GM21390 (cell line): ENCODE measurements at regions not wholly inside any gene's neighbourhood (a gene's known extent, or its start where the extent isn't known, plus 50 kb on each side); places are given as distances from the start of the nearest gene placed in this dataset.

Experiments used
- ATAC-seq: cut with Tn5 transposase; IDR thresholded peaks from one replicate; pipeline ENCODE4 v1.9.1; 2021; ENCODE audit not compliant: unreplicated experiment

DNA sequence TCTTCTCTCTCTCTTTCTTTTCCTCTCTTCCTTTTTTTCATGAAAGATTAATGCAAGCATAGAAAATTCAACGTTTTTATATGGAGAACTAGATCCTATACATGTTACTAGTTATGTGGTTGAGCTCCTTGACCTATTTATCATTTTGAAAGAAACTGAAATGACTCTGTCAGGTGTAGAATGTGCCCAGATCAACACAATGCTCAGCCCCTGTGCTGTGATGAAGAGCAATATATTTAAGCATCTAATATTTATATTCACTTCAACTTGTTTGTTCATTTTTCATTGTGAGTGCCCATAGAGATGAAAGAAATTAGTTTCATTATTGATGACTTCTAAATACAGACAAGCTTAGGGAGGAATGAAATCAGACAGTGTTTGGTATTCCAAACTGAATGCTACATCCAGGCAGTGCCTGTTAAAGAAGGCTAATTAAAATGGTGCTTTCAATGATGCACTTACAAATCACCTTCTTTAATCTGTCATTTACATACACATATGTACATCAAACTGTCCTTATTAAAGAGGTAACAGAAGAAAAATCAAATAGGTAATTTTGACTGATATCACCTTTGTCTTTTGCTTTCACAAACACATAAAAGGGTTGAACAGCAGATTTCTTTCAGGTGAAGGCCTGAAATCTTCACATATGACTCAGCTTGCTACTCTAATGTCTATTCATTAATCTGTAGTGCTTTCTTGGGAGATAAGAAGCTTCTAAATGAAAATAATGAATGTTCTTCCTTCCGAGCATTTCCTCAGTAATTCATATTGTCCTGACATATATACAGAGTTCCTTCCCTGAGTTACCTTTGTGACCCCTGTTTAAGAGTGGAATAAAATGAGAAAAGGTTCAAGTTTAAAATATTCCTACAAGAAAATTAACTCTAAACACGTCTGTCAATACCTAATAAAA, 915.9 kb downstream of the PDHA2 start:
- ATAC-seq: no peak

DNA sequence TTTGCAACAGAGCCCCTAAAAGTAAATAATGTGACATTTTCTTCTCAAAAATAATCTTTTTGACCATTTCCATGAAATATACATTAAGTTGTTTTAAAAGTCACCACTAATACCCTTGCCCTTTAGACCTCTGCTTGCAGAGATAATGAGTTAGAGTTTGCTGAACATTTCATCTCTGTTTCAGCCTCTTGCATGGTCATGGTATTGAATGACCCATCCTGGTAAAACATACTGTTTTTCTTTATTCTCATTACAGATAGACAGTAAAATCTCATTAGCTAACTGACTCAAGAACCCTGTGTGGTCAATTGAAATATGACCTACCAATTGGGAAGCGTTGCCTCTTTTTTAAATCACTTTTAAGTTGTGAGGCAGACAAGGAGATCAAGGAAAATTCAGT, 916.7 kb downstream of the PDHA2 start:
- ATAC-seq: no peak

DNA sequence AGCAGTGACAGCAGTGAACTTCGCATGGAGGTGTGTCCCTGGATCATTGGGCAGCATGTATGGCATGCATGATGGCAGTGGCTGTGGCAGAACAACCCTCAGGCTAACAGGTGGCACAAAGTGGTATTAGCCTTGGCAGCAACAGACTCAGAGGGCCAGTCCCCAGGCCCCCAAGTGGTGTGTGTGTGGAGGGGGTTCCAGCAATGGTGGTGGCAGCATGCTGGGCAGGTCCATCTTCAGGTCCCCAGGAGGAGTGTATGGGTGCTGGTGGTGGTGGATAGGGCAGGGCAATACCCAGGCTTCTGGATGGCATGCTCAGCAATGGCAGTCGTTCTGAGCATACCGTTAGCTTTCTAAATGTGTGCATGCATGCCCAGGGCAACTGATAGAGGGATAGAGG, 923.7 kb downstream of the PDHA2 start:
- ATAC-seq: no peak

DNA sequence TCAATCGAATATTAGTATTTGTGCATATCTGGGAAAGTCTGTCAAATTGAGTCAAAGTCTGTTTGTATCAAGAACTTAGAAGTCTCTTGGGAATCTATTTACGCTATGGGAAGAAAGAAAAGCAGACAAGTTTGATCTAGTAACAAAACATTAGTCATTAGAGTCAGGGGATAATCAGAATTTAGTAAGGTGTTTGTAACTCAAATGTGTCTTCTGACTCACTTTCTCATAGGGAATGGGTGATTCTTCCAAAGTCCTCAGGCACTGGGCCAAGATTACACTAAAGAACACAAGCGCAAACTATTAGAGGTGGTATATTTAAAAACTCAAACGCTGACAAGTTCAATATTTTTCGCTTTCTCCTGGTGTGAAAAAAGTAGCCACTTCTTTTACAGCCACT, 926.5 kb downstream of the PDHA2 start:
- no peak for ATAC-seq

DNA sequence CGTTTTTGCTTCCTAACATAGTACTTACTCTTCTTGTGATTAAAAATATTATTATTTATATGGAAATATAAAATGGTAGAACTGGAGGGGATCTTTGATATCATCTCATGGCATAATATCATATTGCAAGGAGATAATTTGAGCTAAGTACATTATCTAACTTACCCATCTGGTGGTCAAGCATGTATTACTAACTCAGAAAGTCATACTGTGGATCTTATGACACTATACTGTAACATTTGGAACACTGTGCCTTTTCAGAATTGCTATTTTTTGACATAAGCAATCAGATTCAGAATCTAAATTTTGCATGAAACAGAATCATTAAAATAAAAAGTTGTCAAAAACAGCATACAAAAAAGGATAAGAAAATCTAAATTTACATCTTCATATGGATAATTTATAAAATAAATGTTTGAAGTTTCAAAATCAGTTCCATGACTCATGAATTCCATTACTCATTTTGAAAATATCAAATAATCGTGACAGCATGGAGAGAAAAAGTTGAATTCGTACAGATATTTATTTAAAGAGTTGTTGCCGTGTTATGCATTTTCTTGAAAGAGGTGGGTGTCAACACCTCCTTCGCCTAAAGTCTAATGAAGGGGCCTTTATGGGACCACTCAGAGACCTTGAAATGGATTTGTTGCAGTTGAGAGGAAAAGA, 928.1 kb downstream of the PDHA2 start:
- no peak for ATAC-seq

DNA sequence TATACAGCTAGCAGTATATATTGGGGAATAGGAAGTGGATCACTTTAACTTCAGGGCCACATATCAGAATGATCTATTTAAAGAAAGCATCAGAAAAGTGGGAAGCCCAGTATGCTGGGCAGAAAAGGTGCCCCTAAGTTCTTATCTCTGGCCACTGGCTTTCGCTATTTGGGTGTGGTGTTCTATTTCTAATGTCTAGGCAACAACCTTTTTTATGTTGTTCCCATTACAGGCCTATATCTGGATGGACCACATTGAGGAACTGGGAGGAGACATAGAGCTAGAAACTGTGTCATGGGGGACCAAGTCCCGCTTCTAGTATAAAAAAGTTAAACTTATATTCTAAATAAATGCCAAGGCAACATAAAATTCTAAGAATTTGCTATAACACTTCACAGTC, 935.6 kb downstream of the PDHA2 start:
- ATAC-seq: no peak

DNA sequence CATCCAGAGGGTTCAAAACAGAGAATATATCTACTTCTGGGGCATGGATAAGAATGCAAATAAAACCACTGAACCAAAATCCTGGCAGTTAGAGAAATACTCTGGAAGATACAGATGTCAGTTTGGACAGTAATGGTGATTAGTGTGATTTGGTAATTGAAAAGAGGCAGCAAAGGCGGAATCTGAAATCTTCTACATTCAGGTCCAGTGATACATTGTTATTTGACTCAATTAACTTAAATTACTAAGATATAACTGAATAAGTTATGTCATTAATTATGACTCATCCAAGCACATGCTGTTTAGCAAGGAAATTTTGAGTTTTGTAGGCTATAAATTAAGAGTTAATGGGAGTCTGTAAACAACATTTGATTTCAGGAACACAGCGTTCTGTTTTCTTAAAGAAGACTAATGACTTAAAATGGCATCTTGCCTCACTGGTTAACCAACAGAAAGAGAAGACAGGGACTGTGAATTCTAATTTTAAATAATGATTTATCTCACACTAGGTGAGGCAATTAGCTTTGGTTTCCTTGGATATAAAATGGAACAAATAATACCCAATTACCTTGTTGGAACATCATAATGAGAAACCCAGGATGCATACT, 937.1 kb downstream of the PDHA2 start:
- no peak for ATAC-seq

DNA sequence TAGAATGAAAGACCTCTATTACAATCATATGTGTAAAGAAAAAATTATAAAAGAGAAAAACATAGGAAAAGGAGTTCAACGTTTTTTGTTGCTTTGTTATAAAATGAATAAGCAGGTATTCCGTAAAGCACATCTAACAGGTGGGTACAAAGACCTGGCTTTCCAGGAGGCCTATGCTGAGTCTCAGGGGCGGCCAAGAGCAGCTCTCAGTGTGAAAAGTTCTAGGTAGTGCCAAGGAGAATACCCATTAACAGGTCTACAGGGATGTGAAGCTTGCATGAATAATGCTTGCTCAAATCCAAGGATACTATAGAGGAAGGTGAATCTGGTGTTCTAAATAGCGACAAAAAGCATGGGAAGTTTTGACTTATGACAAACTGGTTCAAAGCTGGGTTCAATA, 944.4 kb downstream of the PDHA2 start:
- ATAC-seq: no peak

DNA sequence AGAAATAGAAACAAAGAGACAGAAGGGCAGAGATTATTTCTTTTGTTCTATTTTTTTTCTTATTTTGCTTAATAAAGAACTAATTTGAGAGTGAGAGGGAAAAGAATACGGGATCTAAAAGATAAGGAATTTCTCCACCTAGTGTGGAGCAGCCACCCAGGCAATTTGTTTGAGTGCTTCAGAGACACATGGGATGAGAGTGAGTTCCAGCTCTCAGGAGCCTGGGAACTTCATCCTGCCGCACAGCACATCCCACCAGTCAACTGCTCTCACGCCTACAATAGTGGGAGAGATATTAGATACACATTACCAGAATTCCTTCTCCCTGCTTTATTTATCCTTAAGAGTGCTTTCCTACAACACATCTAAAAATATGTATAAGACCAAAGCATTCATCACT, 946.4 kb downstream of the PDHA2 start:
- no peak for ATAC-seq

DNA sequence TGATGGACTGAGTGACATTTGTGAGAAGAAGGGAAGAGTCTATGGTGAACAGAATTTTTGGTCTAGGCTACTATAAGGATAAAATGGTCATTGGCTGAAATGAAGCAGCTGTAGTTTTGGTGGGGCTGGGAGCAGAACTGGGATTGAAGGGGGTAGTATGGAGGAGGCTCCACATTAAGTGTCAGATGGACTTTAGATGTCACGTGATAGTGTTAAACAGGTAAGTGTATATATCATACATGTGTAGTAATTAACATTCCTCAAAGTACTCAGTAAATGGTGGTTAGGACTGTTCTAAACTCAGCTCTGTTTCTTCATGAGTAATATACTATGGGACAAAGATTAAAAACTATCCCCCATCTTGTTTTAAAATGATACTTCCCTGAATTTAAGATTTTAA, 947.9 kb downstream of the PDHA2 start:
- no peak for ATAC-seq

DNA sequence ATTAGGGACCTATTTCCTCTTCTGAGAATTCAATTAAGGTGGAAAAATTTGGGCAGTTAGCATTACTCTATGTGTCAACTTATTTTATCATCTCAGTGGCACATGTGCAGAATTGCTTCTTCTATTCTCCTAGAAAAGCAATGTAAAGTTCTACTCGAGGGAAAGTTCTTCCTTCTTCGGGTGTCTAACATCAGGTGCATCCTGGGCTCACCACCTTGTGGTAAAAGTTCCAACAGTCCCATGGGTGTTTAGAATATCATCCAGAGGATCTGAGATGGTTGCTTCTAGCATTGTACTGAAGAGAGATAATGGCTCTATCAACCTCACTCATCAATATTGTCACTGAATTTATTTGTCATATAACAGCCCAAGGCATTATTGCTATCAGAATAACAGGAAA, 969.7 kb downstream of the PDHA2 start:
- no peak for ATAC-seq

DNA sequence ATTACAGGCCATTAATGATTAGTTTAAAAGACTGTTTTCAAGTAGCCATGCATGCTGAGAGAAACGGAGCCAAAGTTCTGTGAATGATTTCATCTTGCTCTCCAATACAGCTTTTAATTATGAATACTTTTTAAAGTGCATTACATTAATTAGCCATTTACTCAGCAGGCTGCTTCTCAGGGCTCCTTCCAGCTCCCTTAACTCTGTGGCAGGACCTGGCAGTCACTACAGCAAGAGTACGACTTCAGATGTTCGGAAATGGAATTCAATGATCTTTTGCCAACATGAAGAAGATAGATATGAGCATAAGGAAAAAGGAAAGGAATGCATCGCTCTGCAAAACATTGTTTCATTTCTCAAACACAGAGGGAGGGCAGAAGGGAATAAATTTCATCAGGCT, 987.2 kb downstream of the PDHA2 start:
- ATAC-seq: no peak

DNA sequence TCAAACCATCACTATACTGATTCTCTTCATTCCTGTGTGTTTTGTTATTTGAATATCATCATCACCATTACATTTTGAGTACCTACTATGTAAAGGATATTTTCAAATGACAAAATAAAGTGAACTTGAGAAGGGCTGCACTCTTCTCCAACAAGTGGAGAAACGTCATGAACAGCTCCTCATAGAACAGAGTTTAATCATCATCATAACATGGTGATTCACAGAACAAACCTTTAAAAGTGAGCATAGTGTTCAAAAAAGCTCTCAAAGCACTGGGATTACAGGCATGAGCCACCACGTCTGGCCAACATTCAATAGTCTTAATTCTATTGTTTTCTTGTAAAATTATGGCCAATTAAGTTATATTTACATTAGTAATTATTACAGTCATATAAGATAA, 993.9 kb downstream of the PDHA2 start:
- no peak for ATAC-seq

DNA sequence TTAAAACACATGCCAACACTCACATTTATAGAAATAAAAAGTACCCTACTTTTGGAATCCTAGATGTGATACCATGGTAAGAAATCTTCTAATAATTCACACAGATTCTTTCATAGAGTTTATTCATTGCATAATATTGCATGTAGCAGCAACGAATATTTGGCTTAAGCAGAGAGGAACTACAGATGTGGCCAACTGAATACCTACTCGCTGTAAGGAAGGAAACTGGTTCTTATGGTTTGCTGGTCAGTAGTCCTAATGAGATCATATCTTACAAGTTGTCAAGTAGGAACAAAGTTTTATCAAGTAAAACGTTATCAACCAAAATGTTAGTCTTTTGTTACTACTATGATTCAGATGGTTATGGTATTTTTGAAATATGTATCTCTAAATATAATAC, 996.1 kb downstream of the PDHA2 start:
- no peak for ATAC-seq

DNA sequence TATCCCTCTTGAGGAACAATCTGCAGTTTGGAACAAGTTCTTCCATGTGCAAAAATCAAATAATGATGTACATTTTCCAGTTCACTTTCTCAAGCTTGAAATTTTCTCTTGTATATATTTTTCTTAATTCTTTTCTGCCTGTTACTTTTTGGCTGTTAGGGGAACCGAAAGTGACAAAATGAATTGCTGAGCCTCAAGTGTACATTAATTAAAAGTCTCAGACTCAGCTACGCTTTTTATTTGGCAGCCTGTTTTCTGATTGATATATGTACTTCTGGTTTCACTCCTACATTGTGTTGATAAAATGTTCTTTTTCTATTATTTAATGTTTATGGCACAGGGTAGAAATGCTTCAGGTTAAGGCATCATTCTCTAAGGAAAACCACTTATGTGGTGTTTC, 999.5 kb downstream of the PDHA2 start:
- no peak for ATAC-seq

DNA sequence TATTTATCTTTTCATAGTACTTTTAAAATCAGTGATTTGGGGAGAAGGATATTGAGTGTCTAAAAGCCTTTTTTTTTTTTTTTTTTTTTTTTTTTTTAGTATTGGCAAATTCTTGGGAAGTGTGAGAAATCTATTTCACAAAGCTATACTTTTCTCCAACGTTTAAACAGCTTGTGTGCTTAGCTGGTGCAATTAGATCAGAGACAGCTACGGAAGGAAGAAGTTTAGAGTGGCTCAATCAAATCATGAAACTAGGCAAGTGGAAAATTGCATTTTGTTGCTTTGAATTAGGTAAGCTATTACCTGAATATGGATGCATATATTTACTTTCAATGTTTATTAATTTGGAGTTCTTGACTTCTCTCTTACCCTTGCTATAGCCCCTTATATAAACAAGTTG, 1001.9 kb downstream of the PDHA2 start:
- ATAC-seq: no peak

DNA sequence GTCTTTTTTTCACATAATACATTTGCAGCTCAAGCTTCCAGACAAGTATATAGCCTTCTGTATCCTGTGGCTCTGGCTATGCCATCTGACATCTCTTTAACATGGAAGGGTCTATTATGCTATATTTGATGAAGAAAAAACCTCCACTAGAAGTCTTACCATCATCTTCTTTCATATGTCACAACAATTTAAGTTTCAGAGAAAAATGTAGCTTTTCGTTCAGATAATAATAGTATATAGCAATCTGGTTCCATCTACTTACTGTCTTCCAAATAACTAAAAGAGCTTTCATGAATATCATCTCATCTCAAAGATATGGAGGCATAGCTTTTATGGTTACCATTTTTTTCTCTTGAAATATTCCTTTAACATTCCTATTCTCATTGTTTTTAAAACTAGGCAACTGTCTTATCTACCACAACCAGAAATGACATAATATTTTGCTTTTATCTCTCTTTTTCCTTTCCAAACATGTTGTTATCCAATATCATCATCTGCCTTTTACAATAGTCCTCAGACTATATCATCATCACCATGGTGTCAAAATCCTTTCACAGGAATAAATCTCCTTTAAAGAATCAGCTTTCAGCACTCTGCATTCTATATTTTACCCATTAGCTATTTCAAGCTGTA, 1005.1 kb downstream of the PDHA2 start:
- no peak for ATAC-seq

DNA sequence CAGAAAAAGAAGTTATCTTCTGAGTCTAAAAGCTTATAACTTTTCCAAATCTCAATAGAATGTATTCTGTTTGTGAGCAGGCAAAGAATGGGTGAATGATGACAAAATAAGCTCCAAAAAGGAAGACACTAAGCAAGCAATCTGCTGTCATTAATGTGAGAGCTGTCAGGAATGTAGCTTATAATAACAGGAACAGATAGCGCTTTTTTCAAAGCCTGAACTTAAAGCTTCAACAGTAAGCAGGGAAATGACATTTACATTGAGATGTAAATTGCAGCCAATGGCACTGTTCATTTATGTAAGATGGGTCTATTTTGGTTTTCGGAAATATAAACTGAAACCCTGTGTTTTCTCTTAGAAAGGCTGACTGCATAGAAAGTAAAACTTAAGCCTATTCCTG, 1005.9 kb downstream of the PDHA2 start:
- no peak for ATAC-seq

DNA sequence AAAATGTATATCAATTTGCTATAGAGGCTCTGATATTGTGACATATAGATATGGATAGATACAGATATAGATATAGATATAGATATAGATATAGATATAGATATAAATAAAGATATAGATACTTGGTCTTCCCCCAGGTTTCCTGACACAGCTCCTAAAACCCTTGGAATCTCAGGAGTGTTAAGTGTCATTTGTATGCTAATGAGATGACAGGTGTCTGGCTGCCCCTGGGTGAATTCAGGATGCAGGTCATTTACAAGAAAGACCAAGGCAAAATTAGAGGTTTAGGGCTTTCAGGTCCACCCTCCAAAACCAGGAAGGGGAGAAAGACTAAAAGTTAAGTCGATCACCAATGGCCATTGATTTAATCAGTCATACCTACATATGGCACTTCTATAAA, 1034.8 kb downstream of the PDHA2 start:
- ATAC-seq: no peak

DNA sequence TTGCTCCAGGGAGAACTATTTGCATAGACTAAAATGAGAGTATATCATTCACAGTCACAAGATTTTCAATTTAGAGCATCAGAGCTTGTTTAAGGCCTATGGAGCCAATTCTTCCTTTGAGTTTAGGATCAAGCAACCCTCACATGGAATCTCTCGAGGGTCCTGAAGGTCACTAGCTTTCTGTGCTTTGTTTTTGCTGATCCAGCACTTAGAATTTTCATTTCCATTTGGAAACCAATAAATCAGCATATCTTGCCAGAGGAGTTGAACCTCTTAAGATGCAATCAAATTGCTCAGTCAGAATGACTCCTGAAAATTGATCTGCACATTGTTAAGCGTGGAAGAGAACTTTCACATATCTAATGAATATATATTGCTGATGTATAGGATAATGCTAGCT, 1039.6 kb downstream of the PDHA2 start:
- ATAC-seq: no peak

DNA sequence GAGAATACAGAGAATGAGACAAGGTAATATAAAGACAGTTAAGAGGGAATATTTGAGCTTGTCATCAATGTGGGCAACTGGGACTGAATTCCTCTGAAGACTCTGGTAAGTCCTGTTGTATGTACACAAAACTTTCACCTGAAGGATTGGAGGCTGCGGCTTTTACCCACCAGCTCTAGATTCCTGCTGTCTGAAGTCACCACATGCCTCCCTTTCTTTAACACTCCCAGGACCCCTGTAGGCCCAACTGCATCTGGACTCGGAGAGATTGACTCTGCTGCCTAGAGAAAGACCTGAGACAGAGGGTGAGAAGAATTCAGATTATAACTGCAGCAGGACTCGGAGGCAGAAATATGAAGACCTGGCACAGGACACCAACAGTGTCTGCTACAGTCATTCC, 1048.0 kb downstream of the PDHA2 start:
- no peak for ATAC-seq

DNA sequence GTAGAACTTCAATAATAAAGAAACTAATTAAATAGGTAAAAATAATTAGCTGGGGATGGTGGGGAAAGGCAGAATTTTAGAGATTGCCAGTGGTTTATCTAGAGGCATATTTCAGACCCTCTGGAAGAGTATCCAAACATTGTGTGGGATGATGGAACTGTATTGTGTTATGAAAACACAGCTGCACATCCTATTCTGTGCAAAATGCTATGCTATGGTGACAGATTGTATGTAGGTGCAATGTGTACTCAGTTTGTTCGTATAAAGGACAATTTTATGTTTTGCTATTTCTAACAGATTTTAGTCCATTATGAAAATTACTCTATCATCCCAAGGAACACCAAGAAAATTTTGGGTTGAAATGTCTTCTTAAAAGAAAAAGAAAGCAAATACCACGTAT, 1054.7 kb downstream of the PDHA2 start:
- no peak for ATAC-seq
